Endothelial cell of umbilical vein (primary cell): ENCODE measurements at regions not wholly inside any gene's neighbourhood (a gene's known extent, or its start where the extent isn't known, plus 50 kb on each side); places are given as distances from the start of the nearest gene placed in this dataset.

Experiments
- BruUV-seq: library from RNA; stranded (reverse); fragments of 400-500 nt; replicated peaks from 2 replicates; lab custom pipeline; 2021; lab: Mats Ljungman, UMichigan
- CTCF ChIA-PET: fragments of 300-600, 350-600 bp; sonication (Branson Sonifier 250); formaldehyde crosslinking; loops from one replicate; lab custom pipeline; 2021; ENCODE audit warnings: antibody characterized with exemption, inconsistent platforms; lab: Charles Lee
- POLR2A ChIA-PET: fragments of 300-600, 350-600 bp; sonication (Branson Sonifier 250); formaldehyde crosslinking; loops from one replicate; lab custom pipeline; 2021; ENCODE audit warnings: antibody characterized with exemption, inconsistent platforms; lab: Charles Lee
- DNase-seq: peaks from one replicate; pipeline ENCODE4 v3.0.0-alpha.2; 2011; ENCODE audit warnings: low read depth, low spot score
- FAIRE-seq: peaks from 2 replicates; lab custom pipeline; 2011; peaks lifted over from hg19 to GRCh38; lab: Jason Lieb, UNC
- H2AFZ ChIP-seq: 2 replicates; pipeline ENCODE4 v1.6.0; 2012; ENCODE audit warnings: low read depth, low read length, control low read depth, inconsistent platforms
- H3K27ac ChIP-seq: 2 replicates; pipeline ENCODE4 v1.5.1; 2011; ENCODE audit warnings: low read depth, mild to moderate bottlenecking, control low read depth, low read length, moderate library complexity; ENCODE audit not compliant: insufficient read depth
- H3K27me3 ChIP-seq, 2 experiments: 2 replicates each; pipeline versions ENCODE4 v1.6.0 to v1.6.1; 2011; ENCODE audit warnings: low read length in 2 of 2, mixed read lengths in 1 of 2; ENCODE audit not compliant: control insufficient read depth in 2 of 2, insufficient read depth in 2 of 2
- H3K36me3 ChIP-seq, 2 experiments: 2 replicates in 1 of 2; 3 replicates in 1 of 2; pipeline ENCODE4 v1.5.1; 2011; ENCODE audit warnings: low read length in 2 of 2, mild to moderate bottlenecking in 1 of 2, moderate library complexity in 1 of 2; ENCODE audit not compliant: control insufficient read depth in 2 of 2, insufficient read depth in 2 of 2; ENCODE audit errors: extremely low read depth in 1 of 2
- H3K4me1 ChIP-seq: 3 replicates; pipeline ENCODE4 v1.5.1; 2011; ENCODE audit warnings: mild to moderate bottlenecking, low read length; ENCODE audit not compliant: control insufficient read depth, insufficient read depth; ENCODE audit errors: extremely low read depth
- H3K4me2 ChIP-seq: 2 replicates; pipeline ENCODE4 v1.6.1; 2011; ENCODE audit warnings: low read length, control low read depth, mixed read lengths; ENCODE audit not compliant: insufficient read depth
- H3K4me3 ChIP-seq, 3 experiments: fragments of 200-600 bp in 1 of 3; sonication (generic), shearing (Covaris generic) in 1 of 3; replicated peaks in 1 of 3; 2 replicates each; pipeline ENCODE4 v1.5.1; 2011 to 2016; ENCODE audit warnings: control low read depth in 3 of 3, low read length in 3 of 3, mild to moderate bottlenecking in 2 of 3, inconsistent platforms in 1 of 3, low read depth in 1 of 3, moderate library complexity in 1 of 3; ENCODE audit not compliant: insufficient read depth in 1 of 3
- H3K79me2 ChIP-seq: 2 replicates; pipeline ENCODE4 v1.6.0; 2012; ENCODE audit warnings: low read length, inconsistent platforms; ENCODE audit not compliant: control insufficient read depth, insufficient read depth
- H3K9ac ChIP-seq: replicated peaks from 2 replicates; pipeline ENCODE3; 2011; ENCODE audit warnings: low read length, control low read depth; ENCODE audit not compliant: insufficient read depth; ENCODE audit errors: extremely low read depth
- H3K9me1 ChIP-seq: replicated peaks from 3 replicates; pipeline ENCODE4 v1.6.0; 2011; ENCODE audit warnings: mild to moderate bottlenecking, low read length; ENCODE audit not compliant: control insufficient read depth, insufficient read depth; ENCODE audit errors: extremely low read depth
- H3K9me3 ChIP-seq: replicated peaks from 2 replicates; pipeline ENCODE4 v1.5.1; 2012; ENCODE audit warnings: low read length, inconsistent platforms; ENCODE audit not compliant: control insufficient read depth, insufficient read depth
- H4K20me1 ChIP-seq: replicated peaks from 2 replicates; pipeline ENCODE3; 2011; ENCODE audit warnings: mild to moderate bottlenecking, low read length; ENCODE audit not compliant: control insufficient read depth, insufficient read depth; ENCODE audit errors: extremely low read depth
- CTCF ChIP-seq, 2 donors: IDR thresholded peaks; 1 replicate in 1 of 2; 2 replicates in 1 of 2; pipeline ENCODE4 v1.5.1; 2011; ENCODE audit warnings: low read length in 2 of 2, mild to moderate bottlenecking in 2 of 2, moderate library complexity in 2 of 2, control low read depth in 1 of 2, inconsistent platforms in 1 of 2, low read depth in 1 of 2; ENCODE audit not compliant: insufficient read depth in 1 of 2; ENCODE audit errors: extremely low read depth in 1 of 2
- EZH2 ChIP-seq: IDR thresholded peaks from 2 replicates; pipeline ENCODE4 v1.6.1; 2012; ENCODE audit warnings: borderline replicate concordance, low read depth, mild to moderate bottlenecking, moderate library complexity, low read length, inconsistent platforms; ENCODE audit not compliant: severe bottlenecking
- FOS ChIP-seq: IDR thresholded peaks from 2 replicates; pipeline ENCODE4 v1.6.1; 2011; ENCODE audit warnings: mild to moderate bottlenecking, low read length, moderate library complexity, borderline replicate concordance; ENCODE audit not compliant: insufficient read depth
- GATA2 ChIP-seq: IDR thresholded peaks from 2 replicates; pipeline ENCODE4 v1.7.0; 2011; ENCODE audit warnings: low read depth, mild to moderate bottlenecking, moderate library complexity, mixed read lengths, low read length; ENCODE audit not compliant: insufficient read length, insufficient read depth
- JUN ChIP-seq: IDR thresholded peaks from 2 replicates; pipeline ENCODE4 v1.6.1; 2011; ENCODE audit warnings: borderline replicate concordance, low read depth; ENCODE audit not compliant: insufficient read length, insufficient read depth
- MAX ChIP-seq: IDR thresholded peaks from 2 replicates; pipeline ENCODE4 v1.6.1; 2011; ENCODE audit not compliant: insufficient read depth, insufficient read length
- MYC ChIP-seq: IDR thresholded peaks from one replicate; pipeline ENCODE4 v1.6.1; 2011; ENCODE audit warnings: mild to moderate bottlenecking, low read depth, low read length
- POLR2A ChIP-seq: IDR thresholded peaks from 2 replicates; pipeline ENCODE4 v1.6.1; 2012; ENCODE audit warnings: low read depth, mild to moderate bottlenecking, control low read depth, low read length
- POLR2AphosphoS5 ChIP-seq: IDR thresholded peaks from 2 replicates; pipeline ENCODE4 v1.6.1; 2012; ENCODE audit warnings: low read depth, mild to moderate bottlenecking, control low read depth, low read length, moderate library complexity; ENCODE audit not compliant: insufficient read depth
- dilution Hi-C: fragments of 300-500 bp; cut with MboI; formaldehyde crosslinking; loops from one replicate; pipeline ENCODE4 v1.15.0; 2019; ENCODE audit warnings: low sequenced_read_pairs; ENCODE audit not compliant: extremely low pct_ligation_motif_present
- intact Hi-C: fragments of 100-400 bp; cut with micrococcal nuclease; formaldehyde crosslinking; loops from one replicate; pipeline ENCODE4 v1.10.0; 2022

GRCh38 chr22:48785792-48786678 is 1041.6 kb downstream of the BRD1 start:
- Histone ChIP-seq H3K9me3 (peaks cover 3% of the 10 kb centered on the region), H3K4me2 (no peak overlapping the region), H4K20me1 (no peaks in the 10 kb centered on the region), H3K36me3 (no peaks in the 10 kb centered on the region), H3K9ac (no peak overlapping the region), H2AFZ (no peak overlapping the region), H3K79me2 (no peaks in the 10 kb centered on the region), H3K9me1 (no peaks in the 10 kb centered on the region), H3K27me3 (no peaks in the 10 kb centered on the region), H3K4me1 (no peaks in the 10 kb centered on the region), H3K27ac (no peak overlapping the region), H3K4me3 (no peak overlapping the region)
- ChIA-PET POLR2A (no interaction called here), CTCF (no interaction called here)
- no peak for DNase-seq
- FAIRE-seq, result no peak
- intact Hi-C loops (no loop called here), dilution Hi-C loops (no loop called here)
- TF ChIP-seq MAX, result no peak
- no peak for TF ChIP-seq EZH2
- no peak for TF ChIP-seq POLR2AphosphoS5
- no peak for TF ChIP-seq MYC
- no peak for TF ChIP-seq CTCF (IDR thresholded peaks at IDR 0.05; ENCODE audit: extremely low read depth in 1 of 2, insufficient read depth in 1 of 2, low read depth in 1 of 2, low read length in 2 of 2)
- TF ChIP-seq FOS, result no peak
- TF ChIP-seq GATA2, result no peak
- no peak for TF ChIP-seq POLR2A
- TF ChIP-seq JUN, result no peak
- BruUV-seq, result no TSS peak
